ENCODE measurements at regions not wholly inside any gene's neighbourhood (a gene's known extent, or its start where the extent isn't known, plus 50 kb on each side); places are given as distances from the start of the nearest gene placed in this dataset.
"Not testable (repeated sequence)": the region's sequence is repeated elsewhere in the genome, so short reads cannot be mapped to it uniquely, and the experiment has no call there.

- Mint-ChIP-seq H3K4me3 (no peak overlapping the region), H3K36me3 (no peaks in the 10 kb centered on the region), H3K27ac (no peak overlapping the region)
Observed at GRCh38 chr11:87536565-87536964, 498.8 kb downstream of the TMEM135 start.

GRCh38 chr11:87536016-87536415, 498.3 kb downstream of the TMEM135 start:
- Mint-ChIP-seq H3K9me3 (no peaks in the 10 kb centered on the region), H3K27ac (no peak overlapping the region), H3K4me1 (no peaks in the 10 kb centered on the region), H3K27me3 (ENCODE audit: insufficient read depth, low read depth) (peaks cover 2% of the 10 kb centered on the region), H3K36me3 (no peaks in the 10 kb centered on the region), H3K4me3 (no peak overlapping the region)
- Histone ChIP-seq H3K27ac (no peak overlapping the region), H3K79me2 (ENCODE audit: low read depth) (no peaks in the 10 kb centered on the region), H2AFZ (replicated peaks) (no peak overlapping the region), H3K27me3 (no peaks in the 10 kb centered on the region), H3K4me1 (no peaks in the 10 kb centered on the region), H3K36me3 (no peaks in the 10 kb centered on the region), H3F3A (ENCODE audit: low read depth) (no peaks in the 10 kb centered on the region), H3K4me3 (no peak overlapping the region), H3K4me2 (no peak overlapping the region), H4K20me1 (ENCODE audit: low read depth) (no peaks in the 10 kb centered on the region), H3K9me3 (ENCODE audit: low read depth) (no peaks in the 10 kb centered on the region), H3K9ac (no peak overlapping the region)
- DNase-seq (ENCODE audit: low spot score), result no peak
- TF ChIP-seq EZH2phosphoT487 (IDR thresholded peaks at IDR 0.05), result no peak
- no peak for TF ChIP-seq CTCF (IDR thresholded peaks at IDR 0.05)

More at GRCh38 chr11:87536565-87536964, 498.8 kb downstream of the TMEM135 start:
- no peak for TF ChIP-seq CTCF (IDR thresholded peaks at IDR 0.05)
- no peak for TF ChIP-seq EZH2phosphoT487 (IDR thresholded peaks at IDR 0.05)
- no peak for TF ChIP-seq EZH2 (IDR thresholded peaks at IDR 0.05)
- H3K36me3 ChIP-seq, result no peaks in the 10 kb centered on the region
- DNase-seq (ENCODE audit: low spot score), result no peak
- Mint-ChIP-seq H3K27me3 (ENCODE audit: insufficient read depth, low read depth) (peaks cover 2% of the 10 kb centered on the region), H3K4me1 (no peaks in the 10 kb centered on the region), H3K9me3 (no peaks in the 10 kb centered on the region)
- no peaks in the 10 kb centered on the region for H3K79me2 ChIP-seq (ENCODE audit: low read depth)
- H3K4me1 ChIP-seq, result no peaks in the 10 kb centered on the region
- H3K4me2 ChIP-seq, result no peak overlapping the region
- no peaks in the 10 kb centered on the region for H3F3A ChIP-seq (ENCODE audit: low read depth)
- H4K20me1 ChIP-seq (ENCODE audit: low read depth), result no peaks in the 10 kb centered on the region
- H3K4me3 ChIP-seq, result no peak overlapping the region
- no peaks in the 10 kb centered on the region for H3K27me3 ChIP-seq
- H3K27ac ChIP-seq, result no peak overlapping the region
- H2AFZ ChIP-seq (replicated peaks), result no peak overlapping the region
- H3K9ac ChIP-seq, result no peak overlapping the region
- H3K9me3 ChIP-seq (ENCODE audit: low read depth), result no peaks in the 10 kb centered on the region

- no peaks in the 10 kb centered on the region for H3K4me1 Mint-ChIP-seq
- no peak overlapping the region for H3K27ac Mint-ChIP-seq
- no peak overlapping the region for H3K4me3 ChIP-seq
- DNase-seq (ENCODE audit: low spot score), result no peak
- H3K79me2 ChIP-seq (ENCODE audit: low read depth), result no peaks in the 10 kb centered on the region
- no peak overlapping the region for H2AFZ ChIP-seq (replicated peaks)
- H3K4me3 Mint-ChIP-seq, result no peak overlapping the region
- no peaks in the 10 kb centered on the region for H3K4me1 ChIP-seq
- no peaks in the 10 kb centered on the region for H3F3A ChIP-seq (ENCODE audit: low read depth)
- H3K36me3 ChIP-seq, result no peaks in the 10 kb centered on the region
- no peaks in the 10 kb centered on the region for H4K20me1 ChIP-seq (ENCODE audit: low read depth)
- TF ChIP-seq CTCF (IDR thresholded peaks at IDR 0.05) (no peak), EZH2phosphoT487 (IDR thresholded peaks at IDR 0.05) (no peak), EZH2 (IDR thresholded peaks at IDR 0.05) (no peak)
- H3K27me3 ChIP-seq, result no peaks in the 10 kb centered on the region
- no peak overlapping the region for H3K4me2 ChIP-seq
- H3K36me3 Mint-ChIP-seq, result no peaks in the 10 kb centered on the region
- no peaks in the 10 kb centered on the region for H3K9me3 Mint-ChIP-seq
- no peaks in the 10 kb centered on the region for H3K9me3 ChIP-seq (ENCODE audit: low read depth)
- no peak overlapping the region for H3K27ac ChIP-seq
- H3K9ac ChIP-seq, result no peak overlapping the region
- peaks cover 2% of the 10 kb centered on the region for H3K27me3 Mint-ChIP-seq (ENCODE audit: insufficient read depth, low read depth)
Observed at GRCh38 chr11:87535513-87535912, 497.8 kb downstream of the TMEM135 start.

- not testable (repeated sequence) for H3K27me3 Mint-ChIP-seq (ENCODE audit: insufficient read depth, low read depth); H3K4me3 Mint-ChIP-seq
Observed at GRCh38 chr11:87531835-87532234, 494.1 kb downstream of the TMEM135 start.

More at GRCh38 chr11:87531835-87532234, 494.1 kb downstream of the TMEM135 start:
- not testable (repeated sequence) for H3K79me2 ChIP-seq (ENCODE audit: low read depth); H3K9me3 ChIP-seq (ENCODE audit: low read depth); H3K4me2 ChIP-seq; H3K27me3 ChIP-seq; H3K36me3 Mint-ChIP-seq; H3K27ac Mint-ChIP-seq; H3K36me3 ChIP-seq; H4K20me1 ChIP-seq (ENCODE audit: low read depth); H3K4me1 ChIP-seq; H3K4me1 Mint-ChIP-seq; H3K9ac ChIP-seq; H3K4me3 ChIP-seq; H3F3A ChIP-seq (ENCODE audit: low read depth); DNase-seq (ENCODE audit: low spot score); H3K27ac ChIP-seq; H3K9me3 Mint-ChIP-seq; H2AFZ ChIP-seq (replicated peaks)
